GM21360 (cell line): ENCODE measurements at regions not wholly inside any gene's neighbourhood (a gene's known extent, or its start where the extent isn't known, plus 50 kb on each side); places are given as distances from the start of the nearest gene placed in this dataset.

Experiments used
- ATAC-seq: cut with Tn5 transposase; IDR thresholded peaks from one replicate; pipeline ENCODE4 v1.9.1; 2021; ENCODE audit warnings: mild to moderate bottlenecking, moderate library complexity; ENCODE audit not compliant: unreplicated experiment

DNA sequence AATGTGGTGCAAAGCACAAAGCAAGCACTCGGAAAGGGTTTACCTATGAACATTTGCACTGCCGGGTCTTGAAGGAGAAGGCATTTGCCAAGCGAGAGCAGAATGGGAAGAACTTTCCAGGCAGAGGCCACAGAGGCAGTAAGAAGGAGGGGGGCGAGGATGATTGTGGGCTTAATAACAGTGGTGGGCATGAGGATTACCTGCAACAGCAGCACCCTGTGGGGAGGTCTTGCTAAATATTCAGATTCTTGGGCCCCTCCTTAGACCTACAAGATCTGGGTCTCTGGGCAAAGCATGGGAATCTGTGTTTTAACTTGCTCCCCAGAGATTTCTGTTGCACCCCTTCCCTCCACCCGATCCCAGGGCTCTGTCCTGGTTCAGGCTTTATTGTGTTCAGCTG, 75.1 kb upstream of the ZBED5 start:
- no peak for ATAC-seq

DNA sequence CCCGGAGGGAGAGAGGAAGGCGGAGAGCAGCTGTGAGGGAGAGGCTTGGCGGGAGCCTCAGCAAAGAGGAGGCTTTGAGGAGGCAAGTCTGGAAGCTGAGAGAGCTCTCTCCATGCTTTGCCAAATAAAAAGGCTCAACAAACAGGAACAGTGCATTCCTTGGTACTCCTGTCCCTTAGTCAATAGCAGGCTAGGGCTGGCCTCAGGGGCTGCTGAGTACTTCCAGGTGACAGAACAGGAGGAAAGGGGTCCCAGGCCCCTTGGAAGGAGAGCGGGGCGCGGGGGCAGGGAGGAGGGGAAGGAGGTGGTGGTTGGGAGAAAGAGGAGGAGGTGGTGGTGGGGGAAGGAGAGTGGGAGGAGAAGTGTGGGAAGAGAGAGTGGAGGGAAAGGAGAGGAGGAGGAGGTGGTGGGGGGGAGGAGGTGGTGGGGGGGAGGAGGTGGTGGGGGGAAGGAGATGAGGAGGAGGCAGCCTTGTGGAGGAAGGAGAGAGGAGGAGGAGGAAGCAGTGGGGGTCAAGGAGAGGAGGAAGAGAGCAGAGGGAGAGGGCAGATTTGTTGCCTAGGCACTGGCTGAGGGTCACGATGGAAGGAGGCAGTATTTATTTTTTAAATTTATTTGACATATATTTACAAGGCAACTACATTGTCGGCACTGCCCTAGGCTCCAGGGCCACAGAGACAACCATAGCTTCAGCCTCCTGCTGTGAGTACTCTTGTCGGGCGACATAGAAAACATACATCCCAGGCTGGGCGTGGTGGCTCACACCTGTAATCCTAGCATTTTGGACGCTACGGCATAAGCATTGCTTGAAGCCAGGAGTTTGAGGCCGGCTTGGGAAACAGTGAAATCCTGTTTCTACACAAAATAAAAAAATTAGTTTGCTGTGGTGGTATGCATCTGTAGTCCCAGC, 74.2 kb upstream of the ZBED5 start:
- no peak for ATAC-seq

DNA sequence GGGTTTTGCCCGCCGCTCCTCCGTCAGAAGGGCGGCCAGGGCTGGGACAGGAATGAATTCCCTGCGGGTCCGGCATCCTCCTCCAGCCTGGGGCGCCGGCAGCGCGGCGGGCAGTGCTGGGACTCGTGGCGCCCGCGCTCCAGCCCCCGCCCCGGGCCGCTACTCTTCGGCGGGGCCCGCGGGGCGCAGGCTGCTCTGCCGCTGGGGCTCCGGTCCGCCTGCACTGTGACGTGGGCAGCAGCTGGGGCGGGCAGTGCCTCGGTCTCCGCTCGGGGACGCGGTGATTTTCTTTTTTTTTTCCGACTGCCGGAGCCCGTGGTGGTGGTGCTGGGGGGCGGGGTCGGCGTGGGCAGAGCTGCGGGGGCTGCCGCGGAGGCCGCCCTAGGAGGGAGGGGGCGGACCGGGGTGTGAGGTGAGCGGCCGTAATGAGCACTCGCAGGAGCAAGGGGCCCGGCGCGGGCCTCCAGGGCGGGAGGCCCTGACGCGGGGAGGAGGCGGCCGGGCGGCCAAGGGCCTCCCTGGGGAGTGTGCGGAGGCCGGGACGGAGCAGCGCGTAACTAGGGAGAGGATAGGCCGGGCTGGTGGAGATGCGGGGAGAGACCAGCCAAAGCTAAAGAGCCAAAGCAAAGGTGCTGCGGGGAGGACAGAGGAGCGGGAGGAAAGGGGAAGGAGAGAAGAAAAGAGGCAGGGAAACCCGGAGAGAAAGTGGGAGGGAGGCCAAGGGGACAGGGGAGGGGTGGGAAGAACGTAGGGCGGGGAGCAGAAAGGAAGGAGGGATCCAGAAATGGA, 73.3 kb upstream of the ZBED5 start:
- ATAC-seq, result no peak

DNA sequence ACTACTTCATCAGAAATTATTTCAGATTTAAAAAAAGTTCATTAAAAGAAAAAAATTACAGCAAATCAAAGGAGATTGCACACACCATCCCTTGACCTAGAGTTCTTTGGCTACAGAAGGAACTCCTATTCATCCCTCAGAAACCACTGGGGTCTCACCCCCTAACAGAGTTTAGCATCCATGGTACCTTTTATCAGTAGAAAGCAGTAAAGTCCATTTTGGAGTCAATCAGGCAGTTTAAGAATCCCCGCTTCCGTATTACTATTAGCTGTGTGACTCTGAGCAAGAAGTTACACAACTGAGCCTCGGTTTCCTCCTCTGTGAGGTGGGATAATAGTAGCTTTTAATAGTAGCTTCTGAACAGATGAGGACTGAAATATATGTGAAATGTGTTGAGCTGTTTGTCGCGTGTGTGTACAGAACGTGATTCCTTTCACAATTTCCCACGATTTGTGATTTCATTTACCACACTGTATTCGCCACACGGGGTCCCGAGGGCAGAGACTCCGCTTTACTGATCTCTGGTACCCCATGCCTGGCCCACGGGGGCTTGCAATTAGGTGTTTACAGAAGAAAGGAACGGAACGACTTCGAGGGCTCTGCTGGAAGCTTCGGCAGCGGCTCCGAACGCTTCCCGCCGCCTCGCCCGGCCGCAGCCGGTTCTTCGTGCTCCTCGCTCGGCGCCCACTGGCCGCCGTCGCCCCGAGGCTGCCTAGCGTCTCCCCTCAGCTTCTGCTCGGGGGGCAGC, 72.5 kb upstream of the ZBED5 start:
- no peak for ATAC-seq

DNA sequence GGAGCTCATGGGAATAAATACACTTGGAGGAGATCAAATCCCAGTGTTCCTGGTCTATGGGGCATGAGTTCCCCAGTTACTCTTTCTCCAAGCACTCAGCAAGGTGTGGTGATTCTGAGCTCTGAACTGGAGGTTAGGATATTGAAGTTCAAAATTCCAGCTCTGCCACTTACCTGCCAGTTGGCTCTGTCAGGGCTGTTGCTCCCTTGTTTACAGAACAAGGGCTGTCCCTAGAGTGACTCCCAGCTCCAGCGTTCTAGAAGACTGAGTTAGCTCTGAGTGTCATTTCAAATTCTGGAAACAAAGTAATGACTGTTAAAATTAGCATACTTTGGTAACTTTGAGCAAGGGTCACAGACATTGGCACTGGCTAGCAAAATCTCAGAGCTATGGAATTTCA, 69.7 kb upstream of the ZBED5 start:
- ATAC-seq, result no peak

DNA sequence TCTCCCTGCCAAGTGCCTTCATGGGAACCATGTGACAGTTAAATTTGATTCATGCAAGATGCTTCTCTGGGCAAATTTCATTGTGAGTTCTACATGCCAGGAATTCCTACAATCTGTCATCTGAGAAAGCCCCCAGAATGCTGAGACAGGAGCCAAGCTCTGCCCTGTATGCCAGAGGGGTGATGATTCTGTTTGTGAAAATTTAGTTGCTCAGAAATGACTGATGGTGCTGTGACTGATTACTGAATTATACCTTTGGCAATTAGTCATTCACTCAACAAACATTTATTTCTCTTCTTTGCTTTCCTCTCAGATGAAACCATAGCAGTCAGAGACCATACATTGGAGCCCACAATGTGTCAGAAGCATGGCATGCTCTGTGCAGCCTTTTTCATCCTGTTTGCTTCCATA, 69.0 kb upstream of the ZBED5 start:
- ATAC-seq, result no peak

DNA sequence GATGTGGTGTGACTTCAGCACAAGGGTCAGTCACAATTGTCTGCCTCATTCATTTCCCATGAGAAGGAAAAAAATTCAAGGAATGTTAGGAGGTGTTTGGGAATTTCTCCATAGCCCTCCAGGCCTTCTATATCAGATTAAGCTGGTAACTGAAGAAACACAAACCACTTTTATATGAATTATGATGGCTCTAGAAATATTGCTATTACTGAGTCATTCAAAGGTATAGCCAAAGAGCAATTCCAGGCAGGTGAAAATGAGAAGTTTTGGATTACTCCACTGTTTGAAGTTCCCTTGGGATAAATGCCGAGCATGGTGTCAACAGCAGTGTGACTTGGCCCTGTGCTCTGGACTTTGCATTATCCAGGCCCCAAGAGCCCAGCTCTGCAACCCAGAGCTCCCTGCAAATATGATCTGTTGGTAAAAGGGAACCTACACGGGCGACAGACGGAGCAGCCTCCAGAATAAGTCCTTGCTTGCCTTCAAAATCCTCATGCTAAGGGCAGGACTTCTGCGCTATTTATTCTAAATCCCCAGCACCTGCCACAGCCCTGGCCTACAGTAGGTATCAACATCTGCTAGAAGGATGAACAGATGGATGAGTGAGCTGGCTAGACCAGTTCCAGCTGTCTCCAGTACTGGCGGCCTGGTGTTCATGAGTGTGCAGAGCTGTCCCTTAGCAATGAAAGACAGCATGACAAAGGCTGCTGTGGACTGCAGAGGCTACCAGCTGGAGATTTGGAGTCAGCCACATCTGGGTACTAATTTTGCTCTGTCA, 67.5 kb upstream of the ZBED5 start:
- no peak for ATAC-seq

DNA sequence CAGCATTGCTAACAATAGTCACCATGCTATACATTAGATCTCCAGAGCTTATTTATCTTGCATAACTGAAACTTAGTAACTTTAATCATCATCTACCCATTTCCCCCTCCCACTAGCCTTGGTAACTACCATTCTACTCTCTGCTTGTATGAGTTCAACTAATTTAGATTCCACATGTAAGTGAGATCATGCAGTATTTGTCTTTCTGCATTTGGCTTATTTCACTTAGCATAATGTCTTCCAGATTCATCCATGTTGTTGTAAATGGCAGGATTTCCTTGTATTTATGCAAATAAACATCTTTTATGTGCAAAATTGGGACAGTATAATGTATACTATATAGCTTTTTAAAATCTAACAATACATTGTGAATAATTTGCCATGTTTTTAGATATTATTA, 66.0 kb upstream of the ZBED5 start:
- no peak for ATAC-seq

DNA sequence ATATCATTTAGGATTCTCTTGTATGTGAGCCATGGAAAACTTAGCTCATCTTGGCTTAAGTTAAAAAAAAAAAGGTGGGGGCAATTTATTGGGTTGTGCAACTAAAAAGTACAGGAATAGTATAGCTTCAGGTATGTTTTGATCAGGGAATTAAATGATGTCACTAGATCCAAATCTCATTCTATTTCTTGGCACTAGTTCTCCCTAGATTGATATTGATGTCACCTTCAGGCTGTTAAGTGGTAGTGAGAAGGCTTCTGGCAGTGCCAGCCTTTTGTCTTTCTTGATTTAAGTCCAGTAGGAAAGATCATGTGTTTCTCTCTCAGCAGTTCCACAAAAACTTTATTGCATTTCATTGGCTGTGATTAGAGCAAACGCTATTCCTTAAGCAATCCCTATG, 65.0 kb upstream of the ZBED5 start:
- ATAC-seq, result no peak

DNA sequence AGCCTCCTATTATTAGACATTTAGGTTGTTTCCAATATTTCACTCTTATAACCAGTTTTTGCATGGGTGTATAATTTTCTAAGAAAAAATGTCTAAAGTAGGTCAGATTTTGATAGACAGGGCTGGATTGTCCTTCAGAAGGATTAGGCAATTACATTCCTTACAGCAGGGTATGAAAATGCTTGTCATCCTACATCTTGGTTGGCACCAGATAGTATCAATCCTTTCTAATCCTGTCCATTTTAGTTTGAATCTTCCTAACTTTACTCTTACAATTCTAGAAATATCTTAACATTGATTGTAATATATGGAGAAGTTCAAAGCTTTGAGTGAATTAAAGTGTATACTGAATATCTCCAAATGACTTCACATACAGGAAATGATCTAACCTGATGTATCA, 63.0 kb upstream of the ZBED5 start:
- no peak for ATAC-seq

DNA sequence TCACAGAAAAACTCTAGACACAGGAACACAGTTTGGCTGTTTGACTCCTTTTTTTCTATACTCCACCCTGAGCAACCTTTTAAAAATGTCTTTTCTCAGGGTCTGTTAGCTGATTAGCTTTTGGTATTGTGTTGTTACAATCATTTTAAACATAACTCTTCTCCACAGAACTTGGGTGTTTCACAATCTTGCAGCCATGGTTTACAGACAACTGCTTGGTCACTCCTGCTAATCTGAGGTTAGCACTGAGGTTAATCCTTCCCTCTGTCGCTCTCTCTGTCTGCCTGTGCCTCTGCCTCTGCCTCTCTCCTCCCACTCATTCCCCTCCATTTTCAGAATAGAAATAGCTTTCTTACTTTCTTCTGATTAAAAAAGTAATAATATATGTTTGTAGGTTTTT, 62.4 kb upstream of the ZBED5 start:
- ATAC-seq, result no peak

DNA sequence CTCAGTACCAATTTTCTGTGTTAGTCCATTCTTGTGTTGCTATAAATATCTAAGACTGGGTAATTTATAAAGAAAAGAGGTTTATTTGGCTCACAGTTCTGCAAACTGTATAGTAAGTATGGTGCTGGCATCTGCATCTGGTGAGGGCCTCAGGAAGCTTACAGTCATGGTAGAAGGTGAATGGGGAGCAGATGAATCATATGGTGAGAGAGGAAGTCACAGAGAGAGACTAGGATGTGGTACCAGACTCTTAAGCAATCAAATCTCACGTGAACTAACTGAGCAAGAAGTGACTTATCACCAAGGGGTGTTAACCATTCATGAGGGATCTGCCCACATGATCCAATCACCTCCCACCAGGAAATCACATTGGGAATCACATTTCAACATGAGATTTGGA, 60.8 kb upstream of the ZBED5 start:
- ATAC-seq, result no peak

DNA sequence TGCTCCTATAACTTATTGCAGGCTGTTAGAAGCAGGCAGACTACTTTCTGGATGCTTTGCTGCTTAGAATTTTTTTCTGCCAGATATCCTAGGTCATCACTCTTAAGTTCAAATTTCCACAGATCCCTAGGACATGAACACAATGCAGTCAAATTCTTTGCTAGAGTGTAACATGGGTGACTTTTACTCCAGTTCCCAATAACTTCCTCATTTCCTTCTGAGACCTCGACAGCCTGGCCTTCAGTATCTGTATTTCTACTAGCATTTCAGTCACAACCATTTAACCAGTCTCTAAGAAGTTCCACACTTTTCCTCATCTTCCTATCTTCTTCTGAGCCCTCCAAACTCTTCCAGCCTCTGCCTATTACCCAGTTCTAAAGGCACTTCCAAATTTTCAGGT, 60.4 kb upstream of the ZBED5 start:
- no peak for ATAC-seq

DNA sequence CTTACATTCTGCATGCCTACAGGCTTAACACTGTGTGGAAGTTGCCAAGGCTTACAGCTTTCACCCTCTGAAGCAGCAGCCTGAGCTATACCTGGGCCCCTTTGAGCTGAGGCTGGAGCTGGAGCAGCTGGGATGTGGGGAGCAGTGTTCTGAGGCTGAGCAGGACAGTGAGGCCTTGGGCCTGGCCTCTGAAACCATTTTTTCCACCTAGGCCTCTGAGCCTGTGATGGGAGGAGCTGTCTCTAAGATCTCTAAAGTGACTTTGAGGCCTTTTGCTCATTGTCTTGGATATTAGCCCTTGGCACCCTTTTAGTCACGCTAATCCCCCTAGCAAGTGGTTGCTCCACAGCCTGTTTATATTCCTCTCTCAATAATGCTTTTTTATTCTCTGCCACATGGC, 59.9 kb upstream of the ZBED5 start:
- ATAC-seq, result no peak

DNA sequence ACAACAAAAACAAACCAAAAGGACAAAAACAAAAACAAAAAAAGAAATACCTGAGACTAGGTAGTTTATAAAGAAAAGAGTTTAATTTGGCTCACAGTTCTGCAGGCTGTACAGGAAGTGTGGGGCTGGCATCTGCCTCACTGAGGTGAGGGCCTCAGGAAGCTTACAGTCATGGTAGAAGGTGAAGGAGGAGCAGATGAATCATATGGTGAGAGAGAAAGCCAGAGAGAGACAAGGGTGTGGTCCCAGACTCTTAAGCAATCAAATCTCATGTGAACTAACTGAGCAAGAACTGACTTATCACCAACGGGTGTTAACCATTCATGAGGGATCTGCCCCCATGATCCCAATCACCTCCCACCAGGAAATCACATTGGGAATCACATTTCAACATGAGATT, 58.8 kb upstream of the ZBED5 start:
- no peak for ATAC-seq

DNA sequence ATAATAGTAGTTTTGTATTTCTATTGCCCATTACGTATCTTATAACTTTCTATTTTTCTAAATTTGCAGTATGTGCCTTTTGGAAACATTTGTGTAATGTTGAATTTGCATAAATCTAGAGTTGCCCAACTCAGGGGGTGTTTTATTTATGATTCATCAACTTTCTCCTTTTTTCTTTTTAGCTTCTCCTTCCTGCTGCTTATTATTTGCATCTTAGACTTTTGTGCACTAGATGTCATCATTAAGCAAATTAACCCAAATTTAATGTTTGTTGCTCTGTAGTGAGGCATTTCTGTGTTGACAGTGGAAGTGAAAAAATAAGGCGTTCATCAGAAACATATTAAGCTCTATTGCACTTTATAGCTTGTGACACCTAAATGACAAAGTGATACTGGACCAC, 56.2 kb upstream of the ZBED5 start:
- no peak for ATAC-seq

DNA sequence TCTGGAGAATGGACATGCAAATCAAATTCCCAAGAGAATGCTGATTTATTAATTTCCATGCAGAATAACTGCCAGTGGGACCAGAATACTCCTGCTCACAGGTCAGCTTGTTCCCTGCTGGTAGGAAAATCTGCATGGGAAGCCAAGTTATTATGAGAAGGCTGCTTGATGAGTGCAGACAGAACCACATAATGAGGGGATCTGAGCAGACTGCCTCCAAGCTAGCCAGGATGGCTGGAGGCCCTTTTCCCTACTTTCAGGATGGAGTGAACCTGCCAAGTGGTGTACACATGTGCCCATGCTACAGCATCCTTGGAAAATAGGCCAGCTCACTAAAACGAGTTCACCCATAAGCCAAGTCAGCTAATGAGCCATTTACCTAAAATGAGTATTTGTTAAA, 55.2 kb upstream of the ZBED5 start:
- no peak for ATAC-seq

DNA sequence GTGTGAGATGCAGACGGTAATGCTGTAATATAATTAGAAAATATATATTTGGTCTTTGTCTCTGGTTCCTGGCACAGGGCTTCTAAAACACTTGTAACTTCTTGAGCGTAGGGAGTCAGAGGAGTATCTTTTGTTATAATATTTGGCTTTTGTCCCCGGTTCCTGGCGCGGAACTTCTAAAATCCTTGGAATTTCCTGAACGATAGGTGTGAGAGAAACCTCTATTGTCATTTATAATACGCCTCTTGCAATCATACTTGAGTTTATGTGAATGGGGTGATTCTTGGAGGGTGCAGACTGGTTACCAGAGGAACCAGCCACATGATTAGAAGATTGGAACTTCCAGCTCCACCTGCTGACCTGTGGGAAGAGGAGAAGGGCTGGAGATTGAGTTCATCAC, 54.1 kb upstream of the ZBED5 start:
- ATAC-seq, result no peak

DNA sequence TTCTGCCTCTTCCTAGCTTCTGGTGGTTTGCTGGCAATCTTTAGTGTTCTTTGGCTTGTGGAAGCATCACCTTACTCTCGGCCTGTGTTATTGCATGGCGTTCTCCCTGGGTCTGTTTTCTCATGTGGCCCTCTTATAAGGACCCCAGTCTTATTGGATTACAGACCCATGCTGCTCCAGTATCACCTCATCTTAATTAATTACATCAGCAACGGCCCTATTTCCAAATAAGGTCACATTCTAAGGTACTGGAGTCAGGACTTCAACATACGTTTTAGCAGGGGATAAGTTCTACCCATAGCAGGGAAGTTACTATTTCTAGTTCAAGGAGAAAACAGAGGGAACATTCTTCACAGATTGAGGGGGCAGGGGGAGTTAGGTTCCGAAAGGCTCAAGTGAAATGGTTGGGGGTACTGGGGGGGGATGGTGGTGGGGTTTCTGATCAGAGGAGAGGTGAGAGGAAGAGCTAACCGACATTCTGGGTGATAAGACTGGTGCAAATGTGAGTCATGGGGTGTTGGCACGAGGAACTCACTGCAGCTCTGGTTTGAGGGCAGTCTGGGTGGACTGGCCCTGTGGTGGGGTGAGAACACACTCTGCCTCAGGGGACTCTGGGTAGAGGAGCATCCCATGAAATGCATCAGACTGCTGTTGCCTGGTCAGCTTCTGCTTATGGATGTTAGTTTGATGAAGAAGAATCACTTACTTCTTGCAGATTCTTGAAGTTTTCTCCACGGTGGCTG, 51.5 kb upstream of the ZBED5 start:
- no peak for ATAC-seq
